CD14-positive monocyte (primary cell): ENCODE measurements at regions not wholly inside any gene's neighbourhood (a gene's known extent, or its start where the extent isn't known, plus 50 kb on each side); places are given as distances from the start of the nearest gene placed in this dataset.

Experiments
- DNase-seq, 3 donors: peaks; one replicate each; pipeline ENCODE4 v3.0.0-alpha.2; 2011 to 2022
- H2AFZ ChIP-seq: 2 replicates; pipeline ENCODE4 v1.6.0; 2012; ENCODE audit warnings: mild to moderate bottlenecking, low read depth, low read length, inconsistent platforms; ENCODE audit not compliant: insufficient read depth, poor library complexity, severe bottlenecking
- H3K27ac ChIP-seq, 2 donors: 1 replicate in 1 of 2; 2 replicates in 1 of 2; pipeline ENCODE4 v1.5.1; 2012 to 2013; ENCODE audit warnings: low read length in 2 of 2, control low read depth in 1 of 2, inconsistent platforms in 1 of 2, low read depth in 1 of 2, mild to moderate bottlenecking in 1 of 2
- H3K27me3 ChIP-seq, 2 donors: one replicate each; pipeline versions ENCODE4 v1.6.0 to v1.6.1; 2011 to 2013; ENCODE audit warnings: low read length in 2 of 2; ENCODE audit not compliant: control insufficient read depth in 2 of 2, insufficient read depth in 2 of 2
- H3K36me3 ChIP-seq, 2 donors: replicated peaks in 1 of 2; 1 replicate in 1 of 2; 2 replicates in 1 of 2; pipeline versions ENCODE4 v1.5.1 to v1.6.1; 2012 to 2013; ENCODE audit warnings: low read length in 2 of 2, control low read depth in 1 of 2, inconsistent platforms in 1 of 2, mild to moderate bottlenecking in 1 of 2; ENCODE audit not compliant: insufficient read depth in 2 of 2, control insufficient read depth in 1 of 2
- H3K4me1 ChIP-seq, 2 donors: 1 replicate in 1 of 2; 2 replicates in 1 of 2; pipeline versions ENCODE4 v1.5.1 to v1.6.1; 2012 to 2013; ENCODE audit warnings: low read length in 2 of 2, control low read depth in 1 of 2, inconsistent platforms in 1 of 2, mild to moderate bottlenecking in 1 of 2, moderate library complexity in 1 of 2; ENCODE audit not compliant: insufficient read depth in 2 of 2, control insufficient read depth in 1 of 2
- H3K4me2 ChIP-seq: replicated peaks from 2 replicates; pipeline ENCODE3; 2012; ENCODE audit warnings: low read length, moderate library complexity, mild to moderate bottlenecking; ENCODE audit not compliant: poor library complexity, severe bottlenecking; ENCODE audit errors: extremely low read depth
- H3K4me3 ChIP-seq, 3 experiments: fragments of 200-600 bp in 1 of 3; sonication (generic) in 1 of 3; replicated peaks in 1 of 3; 1 replicate in 2 of 3; 2 replicates in 1 of 3; pipeline ENCODE4 v1.5.1; 2011 to 2013; ENCODE audit warnings: low read length in 3 of 3, mild to moderate bottlenecking in 3 of 3, control low read depth in 2 of 3, low read depth in 2 of 3, inconsistent platforms in 1 of 3, moderate library complexity in 1 of 3
- H3K79me2 ChIP-seq: 2 replicates; pipeline ENCODE4 v1.6.0; 2012; ENCODE audit warnings: mild to moderate bottlenecking, control low read depth, inconsistent platforms, low read length, moderate library complexity; ENCODE audit not compliant: insufficient read depth
- H3K9ac ChIP-seq: 2 replicates; pipeline ENCODE4 v1.6.0; 2017; ENCODE audit warnings: low read length, mild to moderate bottlenecking; ENCODE audit not compliant: insufficient read depth, poor library complexity, severe bottlenecking
- H3K9me3 ChIP-seq, 2 donors: replicated peaks in 1 of 2; 1 replicate in 1 of 2; 2 replicates in 1 of 2; pipeline versions ENCODE4 v1.5.1 to v1.6.1; 2012 to 2013; ENCODE audit warnings: low read length in 2 of 2, control low read depth in 1 of 2; ENCODE audit not compliant: control insufficient read depth in 1 of 2, insufficient read depth in 1 of 2
- H4K20me1 ChIP-seq: 2 replicates; pipeline ENCODE4 v1.6.0; 2012; ENCODE audit warnings: mild to moderate bottlenecking, low read length, control low read depth, moderate library complexity; ENCODE audit not compliant: insufficient read depth
- H3K27ac Mint-ChIP-seq, 7 donors: one replicate each; pipeline ENCODE4 v1.8.0; 2020; ENCODE audit warnings: mild to moderate bottlenecking in 7 of 7, mixed read lengths in 7 of 7, moderate library complexity in 6 of 7, inconsistent platforms in 2 of 7
- H3K27me3 Mint-ChIP-seq, 3 donors: one replicate each; pipeline ENCODE4 v1.8.0; 2021 to 2022; ENCODE audit warnings: low read depth in 3 of 3, mild to moderate bottlenecking in 3 of 3, mixed read lengths in 3 of 3, moderate library complexity in 3 of 3, inconsistent platforms in 1 of 3
- H3K36me3 Mint-ChIP-seq, 2 donors: one replicate each; pipeline ENCODE4 v1.8.0; 2020; ENCODE audit warnings: mixed read lengths in 2 of 2, inconsistent platforms in 1 of 2, mild to moderate bottlenecking in 1 of 2
- H3K4me1 Mint-ChIP-seq: one replicate; pipeline ENCODE4 v1.8.0; 2020; ENCODE audit warnings: mild to moderate bottlenecking, mixed read lengths
- H3K4me3 Mint-ChIP-seq, 2 donors: one replicate each; pipeline ENCODE4 v1.8.0; 2020; ENCODE audit warnings: mild to moderate bottlenecking in 2 of 2, mixed read lengths in 2 of 2, moderate library complexity in 1 of 2
- H3K9me3 Mint-ChIP-seq, 7 donors: one replicate each; pipeline ENCODE4 v1.8.0; 2020 to 2022; ENCODE audit warnings: mixed read lengths in 7 of 7, mild to moderate bottlenecking in 6 of 7, moderate library complexity in 6 of 7, inconsistent platforms in 2 of 7
- CTCF ChIP-seq: fragments of 200-600 bp; IDR thresholded peaks from one replicate; pipeline ENCODE4 v1.8.0; 2022; ENCODE audit warnings: antibody characterized with exemption, mild to moderate bottlenecking
- WGBS: methylation state at CpG from one replicate; pipeline ENCODE4 v1.1.5; 2013; ENCODE audit warnings: missing lambda C conversion rate; ENCODE audit not compliant: insufficient coverage; 5-methylcytosine and 5-hydroxymethylcytosine counted together
- intact Hi-C, 2 donors: fragments of 100-400 bp; cut with micrococcal nuclease; formaldehyde crosslinking; loops; one replicate each; pipeline versions ENCODE4 v1.15.0 to v1.15.1; 2023

- Mint-ChIP-seq H3K4me1 (no peaks in the 10 kb centered on the region), H3K4me3 (no peak overlapping the region), H3K36me3 (no peaks in the 10 kb centered on the region), H3K27me3 (no peaks in the 10 kb centered on the region), H3K9me3 (peaks cover 0 to 2% (median 0%) of the 10 kb centered on the region in 7 donors), H3K27ac (no peak overlapping the region)
- H3K79me2 ChIP-seq = no peaks in the 10 kb centered on the region
- no peak overlapping the region for H3K9ac ChIP-seq
- no peaks in the 10 kb centered on the region for H3K4me1 ChIP-seq
- no peaks in the 10 kb centered on the region for H3K9me3 ChIP-seq
- no peaks in the 10 kb centered on the region for H3K36me3 ChIP-seq
- intact Hi-C loops = no loop called here
- H3K27ac ChIP-seq = no peak overlapping the region
- WGBS = no CpG with 5 or more reads among the region's 1 CpG
- DNase-seq = no peak
- no peak overlapping the region for H3K4me2 ChIP-seq
- TF ChIP-seq CTCF = no peak
- H2AFZ ChIP-seq = no peak overlapping the region
- no peaks in the 10 kb centered on the region for H4K20me1 ChIP-seq
- no peak overlapping the region for H3K4me3 ChIP-seq
- no peaks in the 10 kb centered on the region for H3K27me3 ChIP-seq
These were observed 249.4 kb upstream of the LINC00305 start for GRCh38 chr18:64398320-64398719.

DNA sequence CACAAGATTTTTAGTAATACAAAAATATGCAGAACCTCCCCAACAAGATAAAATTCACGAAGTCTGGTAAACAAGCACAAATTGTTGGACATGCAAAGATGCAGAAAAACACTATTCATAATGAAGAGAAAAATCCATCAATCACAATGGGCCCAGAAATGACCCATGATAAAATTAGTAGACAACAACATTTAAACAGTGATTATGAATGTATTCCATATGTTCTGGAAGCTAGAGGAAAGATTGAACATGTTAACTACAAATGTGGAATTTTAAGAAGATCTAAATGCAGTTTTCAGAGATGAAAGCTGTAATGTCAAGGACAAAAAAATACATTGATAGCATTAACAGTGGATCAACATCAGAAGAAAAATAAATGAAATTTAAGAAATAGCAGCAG lies 243.3 kb upstream of the LINC00305 start:
- no peak overlapping the region for H3K27ac Mint-ChIP-seq
- intact Hi-C loops = no loop called here
- no peak overlapping the region for H3K4me3 Mint-ChIP-seq
- Histone ChIP-seq H3K27ac (no peak overlapping the region), H4K20me1 (no peaks in the 10 kb centered on the region), H3K9me3 (peaks cover 0 to 3% of the 10 kb centered on the region in 2 donors), H3K79me2 (no peaks in the 10 kb centered on the region), H2AFZ (no peak overlapping the region), H3K27me3 (no peaks in the 10 kb centered on the region), H3K4me2 (no peak overlapping the region), H3K9ac (no peak overlapping the region), H3K4me3 (no peak overlapping the region), H3K36me3 (no peaks in the 10 kb centered on the region), H3K4me1 (no peaks in the 10 kb centered on the region)
- TF ChIP-seq CTCF = no peak
- no peaks in the 10 kb centered on the region for H3K36me3 Mint-ChIP-seq
- no peak for DNase-seq
- peaks cover 0 to 4% (median 0%) of the 10 kb centered on the region in 7 donors for H3K9me3 Mint-ChIP-seq
- peaks cover 1 to 2% (median 2%) of the 10 kb centered on the region in 3 donors for H3K27me3 Mint-ChIP-seq
- no CpG with 5 or more reads among the region's 1 CpG for WGBS
- H3K4me1 Mint-ChIP-seq = no peaks in the 10 kb centered on the region
